ENCODE measurements at regions not wholly inside any gene's neighbourhood (a gene's known extent, or its start where the extent isn't known, plus 50 kb on each side); places are given as distances from the start of the nearest gene placed in this dataset.

GRCh38 chr3:118116991-118117390 lies 917.7 kb downstream of the IGSF11 start:
- Histone ChIP-seq H3K4me1 (ENCODE audit: control insufficient read depth in 1 of 2, insufficient read depth in 2 of 2, low read length in 2 of 2) (no peaks in the 10 kb centered on the region), H3K14ac (ENCODE audit: low read length) (no peak overlapping the region), H3K23ac (ENCODE audit: low read length) (no peak overlapping the region), H3K79me2 (ENCODE audit: control insufficient read depth, insufficient read depth, low read length, poor library complexity) (no peaks in the 10 kb centered on the region), H3K4me2 (ENCODE audit: low read length) (no peak overlapping the region), H3K36me3 (ENCODE audit: control insufficient read depth in 1 of 2, insufficient read depth in 2 of 2, low read length in 2 of 2) (no peaks in the 10 kb centered on the region), H2BK120ac (ENCODE audit: insufficient read depth, low read length, poor library complexity) (no peak overlapping the region), H4K91ac (ENCODE audit: low read depth, low read length) (no peak overlapping the region), H4K8ac (ENCODE audit: low read depth, low read length) (no peak overlapping the region), H2BK12ac (ENCODE audit: low read length) (no peak overlapping the region), H3K79me1 (ENCODE audit: low read length) (no peaks in the 10 kb centered on the region), H3K27ac (ENCODE audit: low read depth, low read length) (no peak overlapping the region), H2AK5ac (ENCODE audit: low read length) (no peak overlapping the region), H3K9me3 (ENCODE audit: insufficient read depth, low read depth, low read length) (no peaks in the 10 kb centered on the region), H3K18ac (ENCODE audit: low read length) (no peak overlapping the region), H2BK5ac (ENCODE audit: low read depth, low read length, poor library complexity) (no peak overlapping the region), H3K4me3 (ENCODE audit: low read depth, low read length) (no peak overlapping the region), H3K9ac (ENCODE audit: low read length) (no peak overlapping the region), H3K27me3 (ENCODE audit: insufficient read depth, low read length) (no peaks in the 10 kb centered on the region), H2AFZ (ENCODE audit: insufficient read depth, low read length, poor library complexity) (no peak overlapping the region), H4K12ac (ENCODE audit: low read depth, low read length) (no peak overlapping the region), H3K4ac (ENCODE audit: low read depth, low read length) (no peak overlapping the region)
- DNase-seq: no peak
- no CpG with 5 or more reads among the region's 3 CpGs for WGBS (ENCODE audit: extremely low coverage, insufficient coverage, insufficient read length)

GRCh38 chr3:118126751-118127150 lies 907.9 kb downstream of the IGSF11 start:
- Histone ChIP-seq H3K14ac (ENCODE audit: low read length) (no peak overlapping the region), H3K4me3 (ENCODE audit: low read depth, low read length) (no peak overlapping the region), H3K9me3 (ENCODE audit: insufficient read depth, low read depth, low read length) (no peaks in the 10 kb centered on the region), H3K23ac (ENCODE audit: low read length) (no peak overlapping the region), H3K4ac (ENCODE audit: low read depth, low read length) (no peak overlapping the region), H2BK5ac (ENCODE audit: low read depth, low read length, poor library complexity) (no peak overlapping the region), H2BK120ac (ENCODE audit: insufficient read depth, low read length, poor library complexity) (no peak overlapping the region), H3K4me1 (ENCODE audit: control insufficient read depth in 1 of 2, insufficient read depth in 2 of 2, low read length in 2 of 2) (no peaks in the 10 kb centered on the region), H3K79me1 (ENCODE audit: low read length) (no peaks in the 10 kb centered on the region), H3K27me3 (ENCODE audit: insufficient read depth, low read length) (no peaks in the 10 kb centered on the region), H3K18ac (ENCODE audit: low read length) (no peak overlapping the region), H3K4me2 (ENCODE audit: low read length) (no peak overlapping the region), H4K8ac (ENCODE audit: low read depth, low read length) (no peak overlapping the region), H3K36me3 (ENCODE audit: control insufficient read depth in 1 of 2, insufficient read depth in 2 of 2, low read length in 2 of 2) (no peaks in the 10 kb centered on the region), H2AFZ (ENCODE audit: insufficient read depth, low read length, poor library complexity) (no peak overlapping the region), H3K27ac (ENCODE audit: low read depth, low read length) (no peak overlapping the region), H2BK12ac (ENCODE audit: low read length) (no peak overlapping the region), H4K12ac (ENCODE audit: low read depth, low read length) (no peak overlapping the region), H3K9ac (ENCODE audit: low read length) (no peak overlapping the region), H3K79me2 (ENCODE audit: control insufficient read depth, insufficient read depth, low read length, poor library complexity) (no peaks in the 10 kb centered on the region), H4K91ac (ENCODE audit: low read depth, low read length) (no peak overlapping the region), H2AK5ac (ENCODE audit: low read length) (no peak overlapping the region)
- no peak for DNase-seq
- no CpG with 5 or more reads among the region's 2 CpGs for WGBS (ENCODE audit: extremely low coverage, insufficient coverage, insufficient read length)

GRCh38 chr3:118127992-118128391 lies 906.7 kb downstream of the IGSF11 start:
- H4K8ac ChIP-seq (ENCODE audit: low read depth, low read length): no peak overlapping the region
- H3K18ac ChIP-seq (ENCODE audit: low read length): no peak overlapping the region
- no peaks in the 10 kb centered on the region for H3K9me3 ChIP-seq (ENCODE audit: insufficient read depth, low read depth, low read length)
- H2BK12ac ChIP-seq (ENCODE audit: low read length): no peak overlapping the region
- no peak overlapping the region for H2AK5ac ChIP-seq (ENCODE audit: low read length)
- H3K79me1 ChIP-seq (ENCODE audit: low read length): no peaks in the 10 kb centered on the region
- H3K9ac ChIP-seq (ENCODE audit: low read length): no peak overlapping the region
- H3K4ac ChIP-seq (ENCODE audit: low read depth, low read length): no peak overlapping the region
- no peaks in the 10 kb centered on the region for H3K36me3 ChIP-seq (ENCODE audit: control insufficient read depth in 1 of 2, insufficient read depth in 2 of 2, low read length in 2 of 2)
- H2BK120ac ChIP-seq (ENCODE audit: insufficient read depth, low read length, poor library complexity): no peak overlapping the region
- no peak overlapping the region for H4K12ac ChIP-seq (ENCODE audit: low read depth, low read length)
- H2BK5ac ChIP-seq (ENCODE audit: low read depth, low read length, poor library complexity): no peak overlapping the region
- H3K4me2 ChIP-seq (ENCODE audit: low read length): no peak overlapping the region
- DNase-seq: no peak
- no peak overlapping the region for H4K91ac ChIP-seq (ENCODE audit: low read depth, low read length)
- H2AFZ ChIP-seq (ENCODE audit: insufficient read depth, low read length, poor library complexity): no peak overlapping the region
- no peak overlapping the region for H3K14ac ChIP-seq (ENCODE audit: low read length)
- H3K27ac ChIP-seq (ENCODE audit: low read depth, low read length): no peak overlapping the region
- no peaks in the 10 kb centered on the region for H3K79me2 ChIP-seq (ENCODE audit: control insufficient read depth, insufficient read depth, low read length, poor library complexity)
- no peaks in the 10 kb centered on the region for H3K4me1 ChIP-seq (ENCODE audit: control insufficient read depth in 1 of 2, insufficient read depth in 2 of 2, low read length in 2 of 2)
- no peaks in the 10 kb centered on the region for H3K27me3 ChIP-seq (ENCODE audit: insufficient read depth, low read length)
- no peak overlapping the region for H3K23ac ChIP-seq (ENCODE audit: low read length)
- no CpG with 5 or more reads among the region's 1 CpG for WGBS (ENCODE audit: extremely low coverage, insufficient coverage, insufficient read length)
- H3K4me3 ChIP-seq (ENCODE audit: low read depth, low read length): no peak overlapping the region

- Histone ChIP-seq H3K9me3 (ENCODE audit: insufficient read depth, low read depth, low read length) (no peaks in the 10 kb centered on the region), H3K36me3 (ENCODE audit: control insufficient read depth in 1 of 2, insufficient read depth in 2 of 2, low read length in 2 of 2) (no peaks in the 10 kb centered on the region), H2AK5ac (ENCODE audit: low read length) (no peak overlapping the region), H3K4me1 (ENCODE audit: control insufficient read depth in 1 of 2, insufficient read depth in 2 of 2, low read length in 2 of 2) (no peaks in the 10 kb centered on the region), H2BK120ac (ENCODE audit: insufficient read depth, low read length, poor library complexity) (no peak overlapping the region), H4K8ac (ENCODE audit: low read depth, low read length) (no peak overlapping the region), H3K79me2 (ENCODE audit: control insufficient read depth, insufficient read depth, low read length, poor library complexity) (no peaks in the 10 kb centered on the region), H3K4ac (ENCODE audit: low read depth, low read length) (no peak overlapping the region), H4K12ac (ENCODE audit: low read depth, low read length) (no peak overlapping the region), H3K79me1 (ENCODE audit: low read length) (no peaks in the 10 kb centered on the region), H3K9ac (ENCODE audit: low read length) (no peak overlapping the region), H3K14ac (ENCODE audit: low read length) (no peak overlapping the region), H2BK12ac (ENCODE audit: low read length) (no peak overlapping the region), H3K4me2 (ENCODE audit: low read length) (no peak overlapping the region), H3K27ac (ENCODE audit: low read depth, low read length) (no peak overlapping the region), H3K23ac (ENCODE audit: low read length) (no peak overlapping the region), H4K91ac (ENCODE audit: low read depth, low read length) (no peak overlapping the region), H2BK5ac (ENCODE audit: low read depth, low read length, poor library complexity) (no peak overlapping the region), H3K27me3 (ENCODE audit: insufficient read depth, low read length) (no peaks in the 10 kb centered on the region), H2AFZ (ENCODE audit: insufficient read depth, low read length, poor library complexity) (no peak overlapping the region), H3K4me3 (ENCODE audit: low read depth, low read length) (no peak overlapping the region), H3K18ac (ENCODE audit: low read length) (no peak overlapping the region)
- DNase-seq: no peak
- WGBS (ENCODE audit: extremely low coverage, insufficient coverage, insufficient read length): no CpG with 5 or more reads among the region's 1 CpG
Observed at GRCh38 chr3:118128886-118129285, 905.8 kb downstream of the IGSF11 start.

Data from trophoblast cell (in vitro differentiated cells and primary cell).